ENCODE measurements at regions not wholly inside any gene's neighbourhood (a gene's known extent, or its start where the extent isn't known, plus 50 kb on each side); places are given as distances from the start of the nearest gene placed in this dataset.
A peak's percentile ranks its signal among the peaks of the same experiment; 100 is the strongest.

GRCh38 chr1:228646717-228647522 is 88.4 kb upstream of the RHOU start:
- H4K20me1 ChIP-seq (ENCODE audit: insufficient read depth, low read length): no peaks in the 10 kb centered on the region
- Mint-ChIP-seq H3K4me1 (ENCODE audit: low read depth, unreplicated experiment) (peaks cover 1% of the 10 kb centered on the region), H3K27me3 (ENCODE audit: low read depth, unreplicated experiment) (peaks cover 29% of the 10 kb centered on the region), H3K4me3 (ENCODE audit: unreplicated experiment) (peak overlapping the region; percentile 87), H3K36me3 (ENCODE audit: low read depth, unreplicated experiment) (peaks cover 4% of the 10 kb centered on the region), H3K27ac (ENCODE audit: unreplicated experiment) (peak overlapping the region; percentile 92), H3K9me3 (ENCODE audit: unreplicated experiment) (peaks cover 5% of the 10 kb centered on the region)
- peak overlapping the region; percentile 100 for H3K4me2 ChIP-seq (ENCODE audit: low read length)
- TF ChIP-seq, protein P1, sequence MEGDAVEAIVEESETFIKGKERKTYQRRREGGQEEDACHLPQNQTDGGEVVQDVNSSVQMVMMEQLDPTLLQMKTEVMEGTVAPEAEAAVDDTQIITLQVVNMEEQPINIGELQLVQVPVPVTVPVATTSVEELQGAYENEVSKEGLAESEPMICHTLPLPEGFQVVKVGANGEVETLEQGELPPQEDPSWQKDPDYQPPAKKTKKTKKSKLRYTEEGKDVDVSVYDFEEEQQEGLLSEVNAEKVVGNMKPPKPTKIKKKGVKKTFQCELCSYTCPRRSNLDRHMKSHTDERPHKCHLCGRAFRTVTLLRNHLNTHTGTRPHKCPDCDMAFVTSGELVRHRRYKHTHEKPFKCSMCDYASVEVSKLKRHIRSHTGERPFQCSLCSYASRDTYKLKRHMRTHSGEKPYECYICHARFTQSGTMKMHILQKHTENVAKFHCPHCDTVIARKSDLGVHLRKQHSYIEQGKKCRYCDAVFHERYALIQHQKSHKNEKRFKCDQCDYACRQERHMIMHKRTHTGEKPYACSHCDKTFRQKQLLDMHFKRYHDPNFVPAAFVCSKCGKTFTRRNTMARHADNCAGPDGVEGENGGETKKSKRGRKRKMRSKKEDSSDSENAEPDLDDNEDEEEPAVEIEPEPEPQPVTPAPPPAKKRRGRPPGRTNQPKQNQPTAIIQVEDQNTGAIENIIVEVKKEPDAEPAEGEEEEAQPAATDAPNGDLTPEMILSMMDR (IDR thresholded peaks at IDR 0.05; ENCODE audit: insufficient read depth, low read depth, low read length): no peak
- TF ChIP-seq EZH2 (IDR thresholded peaks at IDR 0.05; ENCODE audit: insufficient read depth, low read length): no peak
- peak overlapping the region; percentile 81 for H3K9ac ChIP-seq (ENCODE audit: low read length)
- FAIRE-seq: no peak
- peak overlapping the region; percentile 86 for H2AFZ ChIP-seq (ENCODE audit: low read depth, low read length)
- H3K79me2 ChIP-seq (ENCODE audit: insufficient read depth, low read length): no peaks in the 10 kb centered on the region
- H3K27me3 ChIP-seq (ENCODE audit: insufficient read depth, low read length): peaks cover 33% of the 10 kb centered on the region
- peaks cover 17% of the 10 kb centered on the region for H3K4me1 ChIP-seq (ENCODE audit: insufficient read depth, low read length)
- H3K9me3 ChIP-seq (ENCODE audit: insufficient read depth, low read depth, low read length): no peaks in the 10 kb centered on the region
- no peaks in the 10 kb centered on the region for H3K36me3 ChIP-seq (ENCODE audit: insufficient read depth, low read length)
- peak overlapping the region; percentile 71 for H3K4me3 ChIP-seq (ENCODE audit: insufficient read depth, low read depth, low read length)
- no peak overlapping the region for H3K27ac ChIP-seq (ENCODE audit: low read depth, low read length)
- peak; percentile 11 for DNase-seq (ENCODE audit: low read depth)

GRCh38 chr1:228647523-228648444 is 87.5 kb upstream of the RHOU start:
- Histone ChIP-seq H3K79me2 (ENCODE audit: insufficient read depth, low read length) (no peaks in the 10 kb centered on the region), H4K20me1 (ENCODE audit: insufficient read depth, low read length) (no peaks in the 10 kb centered on the region), H3K36me3 (ENCODE audit: insufficient read depth, low read length) (no peaks in the 10 kb centered on the region), H3K9ac (ENCODE audit: low read length) (peak overlapping the region; percentile 81), H3K27ac (ENCODE audit: low read depth, low read length) (no peak overlapping the region), H3K4me2 (ENCODE audit: low read length) (peak overlapping the region; percentile 100), H3K27me3 (ENCODE audit: insufficient read depth, low read length) (peaks cover 33% of the 10 kb centered on the region), H3K4me1 (ENCODE audit: insufficient read depth, low read length) (peaks cover 17% of the 10 kb centered on the region), H2AFZ (ENCODE audit: low read depth, low read length) (peak overlapping the region; percentile 86), H3K9me3 (ENCODE audit: insufficient read depth, low read depth, low read length) (no peaks in the 10 kb centered on the region), H3K4me3 (ENCODE audit: insufficient read depth, low read depth, low read length) (peak overlapping the region; percentile 71)
- H3K27me3 Mint-ChIP-seq (ENCODE audit: low read depth, unreplicated experiment): peaks cover 31% of the 10 kb centered on the region
- FAIRE-seq: no peak
- H3K9me3 Mint-ChIP-seq (ENCODE audit: unreplicated experiment): peaks cover 5% of the 10 kb centered on the region
- peak overlapping the region; percentile 87 for H3K4me3 Mint-ChIP-seq (ENCODE audit: unreplicated experiment)
- peak overlapping the region; percentile 92 for H3K27ac Mint-ChIP-seq (ENCODE audit: unreplicated experiment)
- peaks cover 4% of the 10 kb centered on the region for H3K36me3 Mint-ChIP-seq (ENCODE audit: low read depth, unreplicated experiment)
- peaks cover 1% of the 10 kb centered on the region for H3K4me1 Mint-ChIP-seq (ENCODE audit: low read depth, unreplicated experiment)
- peak; percentile 13 for DNase-seq (ENCODE audit: low read depth)
- TF ChIP-seq EZH2 (IDR thresholded peaks at IDR 0.05; ENCODE audit: insufficient read depth, low read length): peak; percentile 58
- TF ChIP-seq, protein P1 (IDR thresholded peaks at IDR 0.05; ENCODE audit: insufficient read depth, low read depth, low read length): no peak

Measured in astrocyte (in vitro differentiated cells and primary cell).